Body of pancreas (tissue), 4 donors: ENCODE measurements at regions not wholly inside any gene's neighbourhood (a gene's known extent, or its start where the extent isn't known, plus 50 kb on each side); places are given as distances from the start of the nearest gene placed in this dataset.

ENCODE experiments used
- POLR2A ChIP-seq, 3 donors: fragments of 450-650 bp; IDR thresholded peaks; one replicate each; pipeline ENCODE4 v1.6.1; 2016; ENCODE audit warnings: antibody characterized with exemption in 3 of 3, mild to moderate bottlenecking in 2 of 3
- TF ChIP-seq, protein P1 (sequence below), 7 experiments: fragments of 450-650 bp in 4 of 7; fragments of 200-600 bp in 3 of 7; sonication (generic) in 3 of 7; IDR thresholded peaks; one replicate each; pipeline ENCODE4 v1.5.1; 2016 to 2019; ENCODE audit warnings: antibody characterized with exemption in 7 of 7

DNA sequence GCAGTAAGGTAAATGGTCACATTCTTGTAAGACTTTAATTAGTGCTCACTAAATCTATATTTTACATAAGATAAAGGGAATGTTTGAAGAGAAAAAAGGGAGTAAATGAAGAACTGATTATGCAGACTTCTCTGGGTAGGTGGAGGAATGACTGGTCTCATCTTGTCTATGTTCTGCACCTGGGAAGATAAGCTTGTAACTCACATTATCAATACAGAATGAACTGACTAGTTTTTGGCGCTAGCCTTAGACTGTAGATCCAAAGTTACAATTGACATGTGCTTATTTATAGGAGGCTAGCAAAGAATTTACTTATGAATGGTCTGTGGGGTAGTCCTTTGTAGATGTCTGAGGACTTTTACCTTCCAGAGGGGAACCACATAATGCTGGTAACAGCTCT lies 214.9 kb upstream of the RAB4A start:
- TF ChIP-seq, protein P1, sequence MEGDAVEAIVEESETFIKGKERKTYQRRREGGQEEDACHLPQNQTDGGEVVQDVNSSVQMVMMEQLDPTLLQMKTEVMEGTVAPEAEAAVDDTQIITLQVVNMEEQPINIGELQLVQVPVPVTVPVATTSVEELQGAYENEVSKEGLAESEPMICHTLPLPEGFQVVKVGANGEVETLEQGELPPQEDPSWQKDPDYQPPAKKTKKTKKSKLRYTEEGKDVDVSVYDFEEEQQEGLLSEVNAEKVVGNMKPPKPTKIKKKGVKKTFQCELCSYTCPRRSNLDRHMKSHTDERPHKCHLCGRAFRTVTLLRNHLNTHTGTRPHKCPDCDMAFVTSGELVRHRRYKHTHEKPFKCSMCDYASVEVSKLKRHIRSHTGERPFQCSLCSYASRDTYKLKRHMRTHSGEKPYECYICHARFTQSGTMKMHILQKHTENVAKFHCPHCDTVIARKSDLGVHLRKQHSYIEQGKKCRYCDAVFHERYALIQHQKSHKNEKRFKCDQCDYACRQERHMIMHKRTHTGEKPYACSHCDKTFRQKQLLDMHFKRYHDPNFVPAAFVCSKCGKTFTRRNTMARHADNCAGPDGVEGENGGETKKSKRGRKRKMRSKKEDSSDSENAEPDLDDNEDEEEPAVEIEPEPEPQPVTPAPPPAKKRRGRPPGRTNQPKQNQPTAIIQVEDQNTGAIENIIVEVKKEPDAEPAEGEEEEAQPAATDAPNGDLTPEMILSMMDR (IDR thresholded peaks at IDR 0.05) = no peak
- TF ChIP-seq POLR2A (IDR thresholded peaks at IDR 0.05) = no peak
